Endodermal cell (in vitro differentiated cells): ENCODE measurements at regions not wholly inside any gene's neighbourhood (a gene's known extent, or its start where the extent isn't known, plus 50 kb on each side); places are given as distances from the start of the nearest gene placed in this dataset.

ENCODE experiments used
- DNase-seq: peaks from one replicate; pipeline ENCODE4 v3.0.0-alpha.2; 2017
- H3K27ac ChIP-seq: 2 replicates; pipeline ENCODE4 v1.5.1; 2013; ENCODE audit warnings: mild to moderate bottlenecking, low read depth, low read length, moderate library complexity
- H3K27me3 ChIP-seq: 2 replicates; pipeline ENCODE4 v1.6.1; 2013; ENCODE audit warnings: mild to moderate bottlenecking, low read length, moderate library complexity; ENCODE audit not compliant: insufficient read depth, control insufficient read depth, poor library complexity, severe bottlenecking
- H3K36me3 ChIP-seq: 2 replicates; pipeline ENCODE4 v1.7.0; 2013; ENCODE audit warnings: mild to moderate bottlenecking, low read length, moderate library complexity; ENCODE audit not compliant: control insufficient read depth, insufficient read depth
- H3K4me1 ChIP-seq: one replicate; pipeline ENCODE4 v1.7.0; 2013; ENCODE audit warnings: low read length; ENCODE audit not compliant: control insufficient read depth, insufficient read depth
- H3K4me3 ChIP-seq: 2 replicates; pipeline ENCODE4 v1.5.1; 2013; ENCODE audit warnings: mild to moderate bottlenecking, low read length, moderate library complexity
- H3K9ac ChIP-seq: 2 replicates; pipeline ENCODE4 v1.6.1; 2013; ENCODE audit warnings: mild to moderate bottlenecking, low read length, moderate library complexity; ENCODE audit not compliant: poor library complexity, severe bottlenecking; ENCODE audit errors: extremely low read depth
- H3K9me3 ChIP-seq: 2 replicates; pipeline ENCODE4 v1.6.1; 2013; ENCODE audit warnings: mild to moderate bottlenecking, low read length, moderate library complexity; ENCODE audit not compliant: control insufficient read depth
- H3K27ac Mint-ChIP-seq: 2 replicates; pipeline ENCODE4 v1.8.0; 2020; ENCODE audit warnings: mixed read lengths
- H3K27me3 Mint-ChIP-seq: 2 replicates; pipeline ENCODE4 v1.8.0; 2021; ENCODE audit warnings: mild to moderate bottlenecking, mixed read lengths; ENCODE audit not compliant: insufficient read depth
- H3K36me3 Mint-ChIP-seq: 2 replicates; pipeline ENCODE4 v1.8.0; 2020; ENCODE audit warnings: low read depth, mixed read lengths
- H3K4me1 Mint-ChIP-seq: 2 replicates; pipeline ENCODE4 v1.8.0; 2020; ENCODE audit warnings: mixed read lengths
- H3K4me3 Mint-ChIP-seq: 2 replicates; pipeline ENCODE4 v1.8.0; 2020; ENCODE audit warnings: mild to moderate bottlenecking, moderate library complexity, mixed read lengths
- H3K9me3 Mint-ChIP-seq: 2 replicates; pipeline ENCODE4 v1.8.0; 2020; ENCODE audit warnings: mild to moderate bottlenecking, mixed read lengths
- CTCF ChIP-seq: fragments of 200-600 bp; sonication (generic); conservative IDR thresholded peaks from 2 replicates; pipeline ENCODE4 v1.5.0; 2021; ENCODE audit warnings: antibody characterized with exemption, mild to moderate bottlenecking
- WGBS, 2 experiments: methylation state at CpG; one replicate each; pipeline versions ENCODE4 v1.1.5 to v1.1.7; 2013; ENCODE audit warnings: missing lambda C conversion rate in 2 of 2, mixed read lengths in 1 of 2; ENCODE audit not compliant: insufficient coverage in 1 of 2, insufficient read length in 1 of 2; 5-methylcytosine and 5-hydroxymethylcytosine counted together

GRCh38 chr6:116996842-116997241, 119.8 kb downstream of the RFX6 start:
- H3K36me3 Mint-ChIP-seq: no peaks in the 10 kb centered on the region
- peaks cover 6% of the 10 kb centered on the region for H3K27me3 ChIP-seq

GRCh38 chr6:116997496-116997895, 120.5 kb downstream of the RFX6 start:
- peaks cover 19% of the 10 kb centered on the region for H3K9me3 ChIP-seq
- H3K27me3 ChIP-seq: peaks cover 6% of the 10 kb centered on the region
- peak overlapping the region; percentile 46 for H3K4me3 ChIP-seq
- H3K4me1 ChIP-seq: no peaks in the 10 kb centered on the region
- peaks cover 9% of the 10 kb centered on the region for H3K27me3 Mint-ChIP-seq
- H3K27ac ChIP-seq: no peak overlapping the region
- H3K36me3 Mint-ChIP-seq: no peaks in the 10 kb centered on the region
- no peak for DNase-seq
- H3K36me3 ChIP-seq: no peaks in the 10 kb centered on the region
- TF ChIP-seq CTCF: no peak
- WGBS, 2 experiments: 59 to 65% methylated on average over 5 to 6 of the region's 6 CpGs
- peak overlapping the region; percentile 4 for H3K4me3 Mint-ChIP-seq
- H3K4me1 Mint-ChIP-seq: peaks cover 30% of the 10 kb centered on the region
- H3K9me3 Mint-ChIP-seq: peaks cover 9% of the 10 kb centered on the region
- peak overlapping the region; percentile 91 for H3K27ac Mint-ChIP-seq
- H3K9ac ChIP-seq: peak overlapping the region; percentile 1

More at GRCh38 chr6:116996842-116997241, 119.8 kb downstream of the RFX6 start:
- peak overlapping the region; percentile 1 for H3K9ac ChIP-seq
- peaks cover 19% of the 10 kb centered on the region for H3K9me3 ChIP-seq
- Mint-ChIP-seq H3K27me3 (peaks cover 9% of the 10 kb centered on the region), H3K4me3 (peak overlapping the region; percentile 4), H3K27ac (peak overlapping the region; percentile 91), H3K9me3 (peaks cover 9% of the 10 kb centered on the region), H3K4me1 (peaks cover 34% of the 10 kb centered on the region)
- no peak overlapping the region for H3K27ac ChIP-seq
- DNase-seq: peak; percentile 60
- peak overlapping the region; percentile 46 for H3K4me3 ChIP-seq
- no peak for TF ChIP-seq CTCF
- 79% methylated on average over 5 of the region's 5 CpGs; no CpG with 5 or more reads in 1 of the 2 experiments for WGBS, 2 experiments
- no peaks in the 10 kb centered on the region for H3K36me3 ChIP-seq
- no peaks in the 10 kb centered on the region for H3K4me1 ChIP-seq

- TF ChIP-seq CTCF: no peak
- Histone ChIP-seq H3K27me3 (no peaks in the 10 kb centered on the region), H3K4me1 (peaks cover 19% of the 10 kb centered on the region), H3K4me3 (no peak overlapping the region), H3K36me3 (no peaks in the 10 kb centered on the region), H3K9ac (peak overlapping the region; percentile 8), H3K9me3 (no peaks in the 10 kb centered on the region), H3K27ac (no peak overlapping the region)
- no peak for DNase-seq
- Mint-ChIP-seq H3K4me1 (peaks cover 32% of the 10 kb centered on the region), H3K27me3 (peaks cover 4% of the 10 kb centered on the region), H3K4me3 (no peak overlapping the region), H3K27ac (peak overlapping the region; percentile 80), H3K36me3 (no peaks in the 10 kb centered on the region), H3K9me3 (peaks cover 5% of the 10 kb centered on the region)
- 73% methylated on average over 3 of the region's 3 CpGs; no CpG with 5 or more reads in 1 of the 2 experiments for WGBS, 2 experiments
Measured at GRCh38 chr6:117007659-117008058, 130.6 kb downstream of the RFX6 start.
